Panc1 (cell line): ENCODE measurements at regions not wholly inside any gene's neighbourhood (a gene's known extent, or its start where the extent isn't known, plus 50 kb on each side); places are given as distances from the start of the nearest gene placed in this dataset.

ENCODE experiments used
- ATAC-seq: fragments of 200-7000 bp; cut with Tn5 transposase; 2 replicates; pipeline ENCODE4 v1.9.1; 2020; ENCODE audit warnings: mild to moderate bottlenecking, moderate library complexity
- BruUV-seq: library from RNA; stranded (reverse); fragments of 400-500 nt; replicated peaks from 2 replicates; lab custom pipeline; 2021; lab: Mats Ljungman, UMichigan
- CTCF ChIA-PET: fragments of 300-600 bp; sonication (Branson Sonifier 250); formaldehyde crosslinking; loops from one replicate; lab custom pipeline; 2022; ENCODE audit warnings: antibody characterized with exemption; lab: Charles Lee
- POLR2A ChIA-PET: fragments of 300-600 bp; sonication (Branson Sonifier 250); formaldehyde crosslinking; loops from one replicate; lab custom pipeline; 2022; ENCODE audit warnings: antibody characterized with exemption; lab: Charles Lee
- DNase-seq: peaks from one replicate; pipeline ENCODE4 v3.0.0-alpha.2; 2010; ENCODE audit warnings: low read depth, low spot score
- H3K27ac ChIP-seq: 2 replicates; pipeline ENCODE4 v1.5.1; 2011; ENCODE audit warnings: mild to moderate bottlenecking, low read length, inconsistent platforms
- H3K27me3 ChIP-seq: fragments of 200-500 bp; sonication (Bioruptor generic); 2 replicates; pipeline ENCODE4 v1.6.0; 2014; ENCODE audit warnings: low read length, inconsistent platforms; ENCODE audit not compliant: control insufficient read depth, insufficient read depth
- H3K36me3 ChIP-seq: fragments of 200-500 bp; sonication (Bioruptor generic); 2 replicates; pipeline ENCODE4 v1.5.1; 2014; ENCODE audit warnings: inconsistent platforms, mild to moderate bottlenecking, low read length, moderate library complexity; ENCODE audit not compliant: control insufficient read depth, insufficient read depth
- H3K4me1 ChIP-seq: 2 replicates; pipeline ENCODE4 v1.5.1; 2011; ENCODE audit warnings: inconsistent platforms, mild to moderate bottlenecking, low read length, moderate library complexity; ENCODE audit not compliant: control insufficient read depth, insufficient read depth
- H3K4me3 ChIP-seq, 2 experiments: 2 replicates each; pipeline ENCODE4 v1.5.1; 2011 to 2012; ENCODE audit warnings: low read depth in 2 of 2, low read length in 2 of 2, mild to moderate bottlenecking in 2 of 2, inconsistent platforms in 1 of 2, moderate library complexity in 1 of 2
- H3K9me3 ChIP-seq: fragments of 200-500 bp; sonication (Bioruptor generic); 2 replicates; pipeline ENCODE4 v1.5.1; 2014; ENCODE audit warnings: low read depth, mild to moderate bottlenecking, inconsistent platforms, low read length, moderate library complexity; ENCODE audit not compliant: control insufficient read depth, insufficient read depth
- POLR2AphosphoS5 ChIP-seq: IDR thresholded peaks from 2 replicates; pipeline ENCODE4 v1.6.1; 2012; ENCODE audit warnings: mild to moderate bottlenecking, low read depth, low read length, moderate library complexity
- SIN3A ChIP-seq: IDR thresholded peaks from 2 replicates; pipeline ENCODE4 v1.6.1; 2012; ENCODE audit warnings: low read depth, mild to moderate bottlenecking, low read length, moderate library complexity, borderline replicate concordance; ENCODE audit not compliant: insufficient read depth
- TCF7L2 ChIP-seq: IDR thresholded peaks from 2 replicates; pipeline ENCODE4 v1.6.1; 2011; ENCODE audit warnings: mild to moderate bottlenecking, low read depth, low read length, inconsistent platforms
- in situ Hi-C: cut with HindIII; loops from 2 replicates; pipeline ENCODE4 v1.10.0; 2016; ENCODE audit warnings: low sequenced_read_pairs, low pct_unique_long_range_greater_than_20kb
- intact Hi-C: fragments of 100-400 bp; cut with micrococcal nuclease; formaldehyde crosslinking; loops from one replicate; pipeline ENCODE4 v1.10.0; 2022; ENCODE audit not compliant: unreplicated experiment
- TF ChIP-seq, protein P1 (sequence below): fragments of 450-650 bp; IDR thresholded peaks from 2 replicates; pipeline ENCODE4 v1.5.1; 2017; ENCODE audit warnings: mild to moderate bottlenecking
- TF ChIP-seq, protein P2 (sequence below), 2 experiments: IDR thresholded peaks; 2 replicates each; pipeline ENCODE4 v1.6.1; 2011 to 2012; ENCODE audit warnings: low read depth in 2 of 2, control low read depth in 1 of 2, low read length in 1 of 2, mild to moderate bottlenecking in 1 of 2, moderate library complexity in 1 of 2; ENCODE audit not compliant: insufficient read depth in 1 of 2

DNA sequence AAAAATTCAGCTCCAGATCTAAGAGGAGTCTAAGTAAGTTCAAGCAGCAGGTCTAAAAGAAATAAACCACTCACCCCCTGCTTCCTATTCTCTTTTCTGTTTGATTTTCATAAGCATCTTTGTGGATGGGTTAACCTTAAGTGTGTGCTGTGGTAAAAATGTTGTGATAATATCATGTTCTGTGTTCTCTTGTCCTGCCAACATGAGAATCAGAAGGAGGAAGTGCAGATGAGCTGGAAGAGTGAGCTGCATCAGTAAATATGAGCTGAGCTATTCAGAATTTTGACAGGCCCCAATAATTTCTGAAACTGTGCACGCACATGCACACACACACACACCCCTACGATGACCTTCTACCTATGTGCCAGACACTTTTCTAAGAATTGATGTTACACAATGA lies 186.5 kb upstream of the ANKRD55 start:
- TF ChIP-seq, protein P1, sequence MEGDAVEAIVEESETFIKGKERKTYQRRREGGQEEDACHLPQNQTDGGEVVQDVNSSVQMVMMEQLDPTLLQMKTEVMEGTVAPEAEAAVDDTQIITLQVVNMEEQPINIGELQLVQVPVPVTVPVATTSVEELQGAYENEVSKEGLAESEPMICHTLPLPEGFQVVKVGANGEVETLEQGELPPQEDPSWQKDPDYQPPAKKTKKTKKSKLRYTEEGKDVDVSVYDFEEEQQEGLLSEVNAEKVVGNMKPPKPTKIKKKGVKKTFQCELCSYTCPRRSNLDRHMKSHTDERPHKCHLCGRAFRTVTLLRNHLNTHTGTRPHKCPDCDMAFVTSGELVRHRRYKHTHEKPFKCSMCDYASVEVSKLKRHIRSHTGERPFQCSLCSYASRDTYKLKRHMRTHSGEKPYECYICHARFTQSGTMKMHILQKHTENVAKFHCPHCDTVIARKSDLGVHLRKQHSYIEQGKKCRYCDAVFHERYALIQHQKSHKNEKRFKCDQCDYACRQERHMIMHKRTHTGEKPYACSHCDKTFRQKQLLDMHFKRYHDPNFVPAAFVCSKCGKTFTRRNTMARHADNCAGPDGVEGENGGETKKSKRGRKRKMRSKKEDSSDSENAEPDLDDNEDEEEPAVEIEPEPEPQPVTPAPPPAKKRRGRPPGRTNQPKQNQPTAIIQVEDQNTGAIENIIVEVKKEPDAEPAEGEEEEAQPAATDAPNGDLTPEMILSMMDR = no peak
- no peak for TF ChIP-seq TCF7L2
- TF ChIP-seq, protein P2, sequence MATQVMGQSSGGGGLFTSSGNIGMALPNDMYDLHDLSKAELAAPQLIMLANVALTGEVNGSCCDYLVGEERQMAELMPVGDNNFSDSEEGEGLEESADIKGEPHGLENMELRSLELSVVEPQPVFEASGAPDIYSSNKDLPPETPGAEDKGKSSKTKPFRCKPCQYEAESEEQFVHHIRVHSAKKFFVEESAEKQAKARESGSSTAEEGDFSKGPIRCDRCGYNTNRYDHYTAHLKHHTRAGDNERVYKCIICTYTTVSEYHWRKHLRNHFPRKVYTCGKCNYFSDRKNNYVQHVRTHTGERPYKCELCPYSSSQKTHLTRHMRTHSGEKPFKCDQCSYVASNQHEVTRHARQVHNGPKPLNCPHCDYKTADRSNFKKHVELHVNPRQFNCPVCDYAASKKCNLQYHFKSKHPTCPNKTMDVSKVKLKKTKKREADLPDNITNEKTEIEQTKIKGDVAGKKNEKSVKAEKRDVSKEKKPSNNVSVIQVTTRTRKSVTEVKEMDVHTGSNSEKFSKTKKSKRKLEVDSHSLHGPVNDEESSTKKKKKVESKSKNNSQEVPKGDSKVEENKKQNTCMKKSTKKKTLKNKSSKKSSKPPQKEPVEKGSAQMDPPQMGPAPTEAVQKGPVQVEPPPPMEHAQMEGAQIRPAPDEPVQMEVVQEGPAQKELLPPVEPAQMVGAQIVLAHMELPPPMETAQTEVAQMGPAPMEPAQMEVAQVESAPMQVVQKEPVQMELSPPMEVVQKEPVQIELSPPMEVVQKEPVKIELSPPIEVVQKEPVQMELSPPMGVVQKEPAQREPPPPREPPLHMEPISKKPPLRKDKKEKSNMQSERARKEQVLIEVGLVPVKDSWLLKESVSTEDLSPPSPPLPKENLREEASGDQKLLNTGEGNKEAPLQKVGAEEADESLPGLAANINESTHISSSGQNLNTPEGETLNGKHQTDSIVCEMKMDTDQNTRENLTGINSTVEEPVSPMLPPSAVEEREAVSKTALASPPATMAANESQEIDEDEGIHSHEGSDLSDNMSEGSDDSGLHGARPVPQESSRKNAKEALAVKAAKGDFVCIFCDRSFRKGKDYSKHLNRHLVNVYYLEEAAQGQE (IDR thresholded peaks at IDR 0.05; ENCODE audit: insufficient read depth in 1 of 2, low read depth in 2 of 2, low read length in 1 of 2) = no peak
- no peak for TF ChIP-seq POLR2AphosphoS5
- TF ChIP-seq SIN3A = no peak
- no peak overlapping the region for H3K4me3 ChIP-seq
- H3K9me3 ChIP-seq = peaks cover 16% of the 10 kb centered on the region
- intact Hi-C loops (no loop called here), in situ Hi-C loops (no loop called here)
- ATAC-seq (no peak), DNase-seq (no peak)
- no TSS peak for BruUV-seq
- H3K27ac ChIP-seq = no peak overlapping the region
- peaks cover 2% of the 10 kb centered on the region; the same call in 1 of the 2 replicates for H3K4me1 ChIP-seq
- ChIA-PET CTCF (interaction anchor here (0.6 kb wide), 1 partner anchor 190 kb away, joined by 3 read pairs; no protein-coding TSS in a partner anchor), POLR2A (no interaction called here)
- no peaks in the 10 kb centered on the region for H3K27me3 ChIP-seq
- H3K36me3 ChIP-seq = no peaks in the 10 kb centered on the region

DNA sequence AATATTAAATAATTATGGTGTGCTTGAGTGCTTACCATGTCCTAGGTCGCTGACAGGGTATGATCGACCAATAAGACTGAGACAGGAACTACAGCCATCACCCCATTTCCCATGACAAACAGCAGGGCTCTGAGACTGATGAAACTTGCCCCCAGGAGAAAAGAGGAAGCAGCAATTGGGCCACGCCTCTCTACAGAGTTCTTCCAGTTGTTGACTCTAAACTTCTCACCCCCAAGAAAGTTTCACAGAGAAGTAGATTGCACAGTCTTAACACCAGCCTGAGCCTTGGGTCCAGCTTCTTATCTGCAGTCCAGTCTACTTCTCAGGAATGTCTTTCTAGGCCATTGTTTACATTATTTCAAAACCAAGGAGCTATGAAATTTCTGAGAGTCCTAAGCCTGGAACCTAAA lies 182.2 kb upstream of the ANKRD55 start:
- no peak overlapping the region for H3K4me3 ChIP-seq
- DNase-seq (no peak), ATAC-seq (no peak; the same call in 1 of the 2 replicates)
- no peaks in the 10 kb centered on the region for H3K27me3 ChIP-seq
- H3K36me3 ChIP-seq = no peaks in the 10 kb centered on the region
- ChIA-PET POLR2A (no interaction called here), CTCF (no interaction called here)
- intact Hi-C loops (no loop called here), in situ Hi-C loops (no loop called here)
- peaks cover 2% of the 10 kb centered on the region; the same call in 1 of the 2 replicates for H3K4me1 ChIP-seq
- no peak for TF ChIP-seq SIN3A
- TF ChIP-seq, protein P2 (IDR thresholded peaks at IDR 0.05; ENCODE audit: insufficient read depth in 1 of 2, low read depth in 2 of 2, low read length in 1 of 2) = no peak
- TF ChIP-seq, protein P1 = no peak
- TF ChIP-seq POLR2AphosphoS5 = no peak
- no peak for TF ChIP-seq TCF7L2
- H3K9me3 ChIP-seq = peaks cover 9% of the 10 kb centered on the region
- BruUV-seq = no TSS peak
- no peak overlapping the region for H3K27ac ChIP-seq
